PC-3 (cell line): ENCODE measurements at regions not wholly inside any gene's neighbourhood (a gene's known extent, or its start where the extent isn't known, plus 50 kb on each side); places are given as distances from the start of the nearest gene placed in this dataset.

ENCODE experiments used
- ATAC-seq: fragments of 200-7000 bp; cut with Tn5 transposase; 2 replicates; pipeline ENCODE4 v1.9.1; 2020; ENCODE audit warnings: mild to moderate bottlenecking, moderate library complexity
- BruUV-seq: library from RNA; stranded (reverse); fragments of 400-500 nt; replicated peaks from 2 replicates; lab custom pipeline; 2021; lab: Mats Ljungman, UMichigan
- CTCF ChIA-PET: fragments of 300-600 bp; sonication (Branson Sonifier 250); formaldehyde crosslinking; loops from one replicate; lab custom pipeline; 2022; ENCODE audit warnings: antibody characterized with exemption; lab: Charles Lee
- POLR2A ChIA-PET: fragments of 300-600 bp; sonication (Branson Sonifier 250); formaldehyde crosslinking; loops from one replicate; lab custom pipeline; 2022; ENCODE audit warnings: antibody characterized with exemption; ENCODE audit not compliant: unreplicated experiment; lab: Charles Lee
- DNase-seq: peaks from one replicate; pipeline ENCODE4 v3.0.0-alpha.2; 2015
- H2AFZ ChIP-seq: fragments of 300-600 bp; sonication (generic); 2 replicates; pipeline ENCODE4 v1.6.0; 2016; ENCODE audit warnings: antibody characterized with exemption, low read length
- H3F3A ChIP-seq: fragments of 300-600 bp; sonication (generic); one replicate; pipeline ENCODE4 v1.6.0; 2017; ENCODE audit warnings: antibody characterized with exemption, low read length, control low read depth, mild to moderate bottlenecking; ENCODE audit not compliant: unreplicated experiment
- H3K27ac ChIP-seq: fragments of 300-600 bp; sonication (generic); 2 replicates; pipeline ENCODE4 v1.5.1; 2016; ENCODE audit warnings: mild to moderate bottlenecking, low read length
- H3K27me3 ChIP-seq: fragments of 300-600 bp; sonication (generic); 2 replicates; pipeline ENCODE4 v1.6.1; 2016; ENCODE audit warnings: low read length, mixed read lengths
- H3K36me3 ChIP-seq: fragments of 300-600 bp; sonication (generic); 2 replicates; pipeline ENCODE4 v1.6.1; 2016; ENCODE audit warnings: low read depth, mixed run types, low read length, mixed read lengths
- H3K4me1 ChIP-seq: fragments of 300-600 bp; sonication (generic); 2 replicates; pipeline ENCODE4 v1.5.1; 2016; ENCODE audit warnings: low read length; ENCODE audit not compliant: insufficient read depth
- H3K4me2 ChIP-seq: fragments of 300-600 bp; sonication (generic); 2 replicates; pipeline ENCODE4 v1.6.0; 2016; ENCODE audit warnings: low read length
- H3K4me3 ChIP-seq: fragments of 300-600 bp; sonication (generic); 2 replicates; pipeline ENCODE4 v1.5.1; 2016; ENCODE audit warnings: mild to moderate bottlenecking, low read length, mixed read lengths
- H3K79me2 ChIP-seq: fragments of 300-600 bp; sonication (generic); 2 replicates; pipeline ENCODE4 v1.6.1; 2017; ENCODE audit warnings: low read length, mixed read lengths
- H3K9ac ChIP-seq: fragments of 300-600 bp; sonication (generic); 2 replicates; pipeline ENCODE4 v1.6.0; 2016; ENCODE audit warnings: mild to moderate bottlenecking, low read length
- H3K9me2 ChIP-seq: fragments of 300-600 bp; sonication (generic); replicated peaks from 2 replicates; pipeline ENCODE4 v1.6.1; 2016; ENCODE audit warnings: mixed run types, low read length, mixed read lengths
- H3K9me3 ChIP-seq: fragments of 300-600 bp; sonication (generic); 2 replicates; pipeline ENCODE4 v1.6.1; 2016; ENCODE audit warnings: low read length, mixed read lengths
- H4K20me1 ChIP-seq: fragments of 300-600 bp; sonication (generic); 2 replicates; pipeline ENCODE4 v1.6.1; 2016; ENCODE audit warnings: low read length, mixed read lengths
- EZH2 ChIP-seq: fragments of 300-600 bp; sonication (generic); IDR thresholded peaks from one replicate; pipeline ENCODE4 v1.6.1; 2017; ENCODE audit warnings: antibody characterized with exemption, mild to moderate bottlenecking, low read length; ENCODE audit not compliant: unreplicated experiment
- EZH2phosphoT487 ChIP-seq: fragments of 300-600 bp; sonication (generic); IDR thresholded peaks from 2 replicates; pipeline ENCODE4 v1.6.1; 2018; ENCODE audit warnings: mild to moderate bottlenecking, antibody characterized with exemption, low read length, borderline replicate concordance
- intact Hi-C: fragments of 100-400 bp; cut with micrococcal nuclease; formaldehyde crosslinking; loops from 2 replicates; pipeline ENCODE4 v1.9.0; 2023
- TF ChIP-seq, protein P1 (sequence below): fragments of 300-600 bp; sonication (generic); conservative IDR thresholded peaks from 2 replicates; pipeline ENCODE4 v1.5.1; 2017; ENCODE audit warnings: antibody characterized with exemption, low read depth, mild to moderate bottlenecking, low read length

DNA sequence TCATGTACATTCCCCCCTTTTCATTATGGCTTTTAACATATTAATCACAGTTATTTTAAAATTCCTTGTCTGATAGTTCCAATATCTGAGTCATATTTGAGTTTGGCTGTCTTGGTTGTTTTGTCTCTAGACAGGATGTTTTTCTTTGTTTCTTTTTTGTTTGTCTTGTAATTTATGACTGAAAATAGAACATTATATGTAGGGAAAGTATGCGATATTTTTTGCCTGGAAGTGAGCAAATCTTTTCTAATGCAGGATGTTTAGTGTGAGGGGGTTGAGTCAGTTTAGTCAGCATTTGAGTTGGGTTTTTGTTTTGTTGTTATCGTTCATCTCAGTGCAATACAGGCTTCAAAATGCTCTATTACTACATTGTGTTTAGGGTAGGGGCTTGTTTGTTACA lies 239.7 kb downstream of the SNAPC1 start:
- no peaks in the 10 kb centered on the region for H3K27me3 ChIP-seq
- peak overlapping the region; percentile 55 for H3K4me3 ChIP-seq
- CTCF ChIA-PET = interaction anchor here (0.7 kb wide), 1 partner anchor 698 kb away, joined by 3 read pairs; no protein-coding TSS in a partner anchor
- H3K9ac ChIP-seq = peak overlapping the region; percentile 92
- DNase-seq (peak; percentile 81), ATAC-seq (peak; percentile 73)
- peaks cover 20% of the 10 kb centered on the region for H3F3A ChIP-seq
- H3K79me2 ChIP-seq = peaks cover 60% of the 10 kb centered on the region
- peaks cover 37% of the 10 kb centered on the region for H3K4me1 ChIP-seq
- peak overlapping the region; percentile 98 for H3K27ac ChIP-seq
- no peak overlapping the region for H2AFZ ChIP-seq
- BruUV-seq = no TSS peak
- no peaks in the 10 kb centered on the region for H3K9me3 ChIP-seq
- peaks cover 11% of the 10 kb centered on the region; the same call in 1 of the 2 replicates for H3K36me3 ChIP-seq
- H3K9me2 ChIP-seq = no peaks in the 10 kb centered on the region
- no peaks in the 10 kb centered on the region for H4K20me1 ChIP-seq
- intact Hi-C loops = loop anchor here (1.0 to 10.0 kb wide), 7 partner anchors 10 to 737 kb away; no protein-coding TSS in a partner anchor
- peak overlapping the region; percentile 84 for H3K4me2 ChIP-seq
- TF ChIP-seq EZH2 = no peak
- no peak for TF ChIP-seq EZH2phosphoT487
- TF ChIP-seq, protein P1, sequence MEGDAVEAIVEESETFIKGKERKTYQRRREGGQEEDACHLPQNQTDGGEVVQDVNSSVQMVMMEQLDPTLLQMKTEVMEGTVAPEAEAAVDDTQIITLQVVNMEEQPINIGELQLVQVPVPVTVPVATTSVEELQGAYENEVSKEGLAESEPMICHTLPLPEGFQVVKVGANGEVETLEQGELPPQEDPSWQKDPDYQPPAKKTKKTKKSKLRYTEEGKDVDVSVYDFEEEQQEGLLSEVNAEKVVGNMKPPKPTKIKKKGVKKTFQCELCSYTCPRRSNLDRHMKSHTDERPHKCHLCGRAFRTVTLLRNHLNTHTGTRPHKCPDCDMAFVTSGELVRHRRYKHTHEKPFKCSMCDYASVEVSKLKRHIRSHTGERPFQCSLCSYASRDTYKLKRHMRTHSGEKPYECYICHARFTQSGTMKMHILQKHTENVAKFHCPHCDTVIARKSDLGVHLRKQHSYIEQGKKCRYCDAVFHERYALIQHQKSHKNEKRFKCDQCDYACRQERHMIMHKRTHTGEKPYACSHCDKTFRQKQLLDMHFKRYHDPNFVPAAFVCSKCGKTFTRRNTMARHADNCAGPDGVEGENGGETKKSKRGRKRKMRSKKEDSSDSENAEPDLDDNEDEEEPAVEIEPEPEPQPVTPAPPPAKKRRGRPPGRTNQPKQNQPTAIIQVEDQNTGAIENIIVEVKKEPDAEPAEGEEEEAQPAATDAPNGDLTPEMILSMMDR = no peak
- POLR2A ChIA-PET = interaction anchor here (0.7 kb wide), 1 partner anchor 22 kb away, joined by 3 read pairs; no protein-coding TSS in a partner anchor

DNA sequence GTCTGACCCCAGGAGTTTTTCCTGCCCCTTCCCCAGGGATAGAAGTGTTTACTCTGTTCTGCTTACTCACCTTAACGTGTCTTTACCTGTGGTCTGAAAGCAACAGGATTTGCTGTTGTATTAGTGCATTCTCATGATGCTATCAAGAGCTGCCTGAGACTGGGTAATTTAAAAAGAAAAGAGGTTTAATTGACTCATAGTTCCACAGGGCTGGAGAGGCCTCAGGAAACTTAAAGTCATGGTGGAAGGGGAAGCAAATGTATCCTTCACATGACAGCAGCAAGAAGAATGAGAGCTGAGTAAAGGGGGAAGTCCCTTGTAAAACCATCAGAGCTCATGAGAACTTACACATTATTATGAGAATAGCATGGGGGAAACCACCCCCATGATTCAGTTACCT lies 240.4 kb downstream of the SNAPC1 start:
- peaks cover 31% of the 10 kb centered on the region for H3K4me1 ChIP-seq
- H3K79me2 ChIP-seq = peaks cover 64% of the 10 kb centered on the region
- peak overlapping the region; percentile 98 for H3K27ac ChIP-seq
- no peaks in the 10 kb centered on the region for H3K27me3 ChIP-seq
- peak overlapping the region; percentile 84 for H3K4me2 ChIP-seq
- intact Hi-C loops = loop anchor here (1.0 to 10.0 kb wide), 7 partner anchors 10 to 738 kb away; no protein-coding TSS in a partner anchor
- H3K36me3 ChIP-seq = peaks cover 11% of the 10 kb centered on the region; the same call in 1 of the 2 replicates
- H3K4me3 ChIP-seq = peak overlapping the region; percentile 55
- ATAC-seq = peak; percentile 48
- peak; percentile 86 for DNase-seq
- TF ChIP-seq, protein P1 = no peak
- TF ChIP-seq EZH2 (no peak), EZH2phosphoT487 (no peak)
- H4K20me1 ChIP-seq = no peaks in the 10 kb centered on the region
- H3K9ac ChIP-seq = peak overlapping the region; percentile 92
- ChIA-PET POLR2A (interaction anchor here (0.6 to 1.2 kb wide), 5 partner anchors 10 to 291 kb away, joined by 3 to 7 read pairs (median 5); no protein-coding TSS in a partner anchor), CTCF (interaction anchor here (0.8 to 1.3 kb wide), 2 partner anchors 29 to 124 kb away, joined by 4 to 5 read pairs; no protein-coding TSS in a partner anchor)
- H3K9me2 ChIP-seq = no peaks in the 10 kb centered on the region
- no peak overlapping the region for H2AFZ ChIP-seq
- H3K9me3 ChIP-seq = no peaks in the 10 kb centered on the region
- BruUV-seq = TSS peak; percentile 67
- H3F3A ChIP-seq = peaks cover 20% of the 10 kb centered on the region

DNA sequence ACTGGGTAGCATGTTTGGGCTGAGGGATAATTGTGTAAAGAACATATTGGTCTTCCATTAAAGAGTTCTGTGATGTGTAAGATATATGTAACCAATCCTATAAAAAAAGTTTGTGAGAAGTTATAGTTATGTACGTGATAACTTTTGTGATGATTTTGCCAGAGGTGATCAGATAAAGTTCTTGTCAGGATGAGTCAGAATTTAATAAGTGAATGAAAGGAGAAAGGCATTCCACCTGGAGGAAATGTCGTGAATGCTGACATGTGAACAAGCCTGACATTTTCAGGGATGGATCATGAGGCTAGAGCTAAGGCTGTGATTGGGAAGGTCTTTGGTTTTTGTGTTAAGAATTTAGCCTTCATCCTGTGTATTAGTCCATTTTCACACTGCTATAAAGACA lies 241.5 kb downstream of the SNAPC1 start:
- Histone ChIP-seq H3K4me2 (peak overlapping the region; percentile 84), H2AFZ (no peak overlapping the region), H3K36me3 (peaks cover 6% of the 10 kb centered on the region; the same call in 1 of the 2 replicates), H4K20me1 (no peaks in the 10 kb centered on the region), H3F3A (peaks cover 20% of the 10 kb centered on the region), H3K9me2 (no peaks in the 10 kb centered on the region), H3K4me3 (peak overlapping the region; percentile 16), H3K27me3 (no peaks in the 10 kb centered on the region), H3K27ac (peak overlapping the region; percentile 98), H3K9me3 (no peaks in the 10 kb centered on the region), H3K79me2 (peaks cover 58% of the 10 kb centered on the region), H3K4me1 (peaks cover 37% of the 10 kb centered on the region), H3K9ac (peak overlapping the region; percentile 92)
- intact Hi-C loops = loop anchor here (10.0 kb wide), 2 partner anchors 439 to 739 kb away; no protein-coding TSS in a partner anchor
- POLR2A ChIA-PET = interaction anchor here (0.5 to 0.6 kb wide), 2 partner anchors 25 to 51 kb away, joined by 3 read pairs; no protein-coding TSS in a partner anchor
- ATAC-seq (peak; percentile 23), DNase-seq (peak; percentile 85)
- no TSS peak for BruUV-seq
- CTCF ChIA-PET = interaction anchor here (1.3 kb wide), 1 partner anchor 123 kb away, joined by 5 read pairs; no protein-coding TSS in a partner anchor
- TF ChIP-seq, protein P1 = no peak
